Panc1 (cell line): ENCODE measurements at regions not wholly inside any gene's neighbourhood (a gene's known extent, or its start where the extent isn't known, plus 50 kb on each side); places are given as distances from the start of the nearest gene placed in this dataset.

Experiments
- ATAC-seq: fragments of 200-7000 bp; cut with Tn5 transposase; 2 replicates; pipeline ENCODE4 v1.9.1; 2020; ENCODE audit warnings: mild to moderate bottlenecking, moderate library complexity
- BruUV-seq: library from RNA; stranded (reverse); fragments of 400-500 nt; replicated peaks from 2 replicates; lab custom pipeline; 2021; lab: Mats Ljungman, UMichigan
- CTCF ChIA-PET: fragments of 300-600 bp; sonication (Branson Sonifier 250); formaldehyde crosslinking; loops from one replicate; lab custom pipeline; 2022; ENCODE audit warnings: antibody characterized with exemption; lab: Charles Lee
- POLR2A ChIA-PET: fragments of 300-600 bp; sonication (Branson Sonifier 250); formaldehyde crosslinking; loops from one replicate; lab custom pipeline; 2022; ENCODE audit warnings: antibody characterized with exemption; lab: Charles Lee
- DNase-seq: peaks from one replicate; pipeline ENCODE4 v3.0.0-alpha.2; 2010; ENCODE audit warnings: low read depth, low spot score
- H3K27ac ChIP-seq: 2 replicates; pipeline ENCODE4 v1.5.1; 2011; ENCODE audit warnings: mild to moderate bottlenecking, low read length, inconsistent platforms
- H3K27me3 ChIP-seq: fragments of 200-500 bp; sonication (Bioruptor generic); 2 replicates; pipeline ENCODE4 v1.6.0; 2014; ENCODE audit warnings: low read length, inconsistent platforms; ENCODE audit not compliant: control insufficient read depth, insufficient read depth
- H3K36me3 ChIP-seq: fragments of 200-500 bp; sonication (Bioruptor generic); 2 replicates; pipeline ENCODE4 v1.5.1; 2014; ENCODE audit warnings: inconsistent platforms, mild to moderate bottlenecking, low read length, moderate library complexity; ENCODE audit not compliant: control insufficient read depth, insufficient read depth
- H3K4me1 ChIP-seq: 2 replicates; pipeline ENCODE4 v1.5.1; 2011; ENCODE audit warnings: inconsistent platforms, mild to moderate bottlenecking, low read length, moderate library complexity; ENCODE audit not compliant: control insufficient read depth, insufficient read depth
- H3K4me3 ChIP-seq, 2 experiments: 2 replicates each; pipeline ENCODE4 v1.5.1; 2011 to 2012; ENCODE audit warnings: low read depth in 2 of 2, low read length in 2 of 2, mild to moderate bottlenecking in 2 of 2, inconsistent platforms in 1 of 2, moderate library complexity in 1 of 2
- H3K9me3 ChIP-seq: fragments of 200-500 bp; sonication (Bioruptor generic); 2 replicates; pipeline ENCODE4 v1.5.1; 2014; ENCODE audit warnings: low read depth, mild to moderate bottlenecking, inconsistent platforms, low read length, moderate library complexity; ENCODE audit not compliant: control insufficient read depth, insufficient read depth
- POLR2AphosphoS5 ChIP-seq: IDR thresholded peaks from 2 replicates; pipeline ENCODE4 v1.6.1; 2012; ENCODE audit warnings: mild to moderate bottlenecking, low read depth, low read length, moderate library complexity
- SIN3A ChIP-seq: IDR thresholded peaks from 2 replicates; pipeline ENCODE4 v1.6.1; 2012; ENCODE audit warnings: low read depth, mild to moderate bottlenecking, low read length, moderate library complexity, borderline replicate concordance; ENCODE audit not compliant: insufficient read depth
- TCF7L2 ChIP-seq: IDR thresholded peaks from 2 replicates; pipeline ENCODE4 v1.6.1; 2011; ENCODE audit warnings: mild to moderate bottlenecking, low read depth, low read length, inconsistent platforms
- in situ Hi-C: cut with HindIII; loops from 2 replicates; pipeline ENCODE4 v1.10.0; 2016; ENCODE audit warnings: low sequenced_read_pairs, low pct_unique_long_range_greater_than_20kb
- intact Hi-C: fragments of 100-400 bp; cut with micrococcal nuclease; formaldehyde crosslinking; loops from one replicate; pipeline ENCODE4 v1.10.0; 2022; ENCODE audit not compliant: unreplicated experiment
- TF ChIP-seq, protein P1 (sequence below), 2 experiments: IDR thresholded peaks; 2 replicates each; pipeline ENCODE4 v1.6.1; 2011 to 2012; ENCODE audit warnings: low read depth in 2 of 2, control low read depth in 1 of 2, low read length in 1 of 2, mild to moderate bottlenecking in 1 of 2, moderate library complexity in 1 of 2; ENCODE audit not compliant: insufficient read depth in 1 of 2
- TF ChIP-seq, protein P2 (sequence below): fragments of 450-650 bp; IDR thresholded peaks from 2 replicates; pipeline ENCODE4 v1.5.1; 2017; ENCODE audit warnings: mild to moderate bottlenecking

DNA sequence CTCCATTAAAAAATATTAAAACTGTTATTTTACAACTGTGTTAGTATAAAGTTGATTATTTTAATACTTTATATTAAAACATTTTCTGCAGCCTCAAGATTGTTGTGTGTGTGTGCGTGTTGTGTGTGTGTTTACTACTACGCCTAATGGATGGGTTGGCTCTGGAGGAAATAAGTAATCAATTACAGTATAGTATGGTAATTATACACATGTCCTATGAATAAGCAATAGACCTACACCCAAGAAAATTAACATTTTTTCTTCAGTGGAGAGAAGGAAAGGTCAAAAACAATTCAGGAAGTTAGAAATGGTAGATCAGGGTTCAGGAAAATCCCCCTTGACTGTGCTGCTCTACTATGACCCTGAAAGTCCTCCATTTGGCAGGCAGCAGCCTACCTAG lies 65.7 kb upstream of the DYRK2 start:
- CTCF ChIA-PET, result no interaction called here
- in situ Hi-C loops (no loop called here), intact Hi-C loops (no loop called here)
- BruUV-seq, result no TSS peak
- ATAC-seq, result no peak
- Histone ChIP-seq H3K4me1 (no peaks in the 10 kb centered on the region), H3K4me3 (no peak overlapping the region), H3K36me3 (no peaks in the 10 kb centered on the region), H3K27me3 (no peaks in the 10 kb centered on the region), H3K27ac (no peak overlapping the region), H3K9me3 (no peaks in the 10 kb centered on the region)
- POLR2A ChIA-PET, result no interaction called here
- TF ChIP-seq, protein P1, sequence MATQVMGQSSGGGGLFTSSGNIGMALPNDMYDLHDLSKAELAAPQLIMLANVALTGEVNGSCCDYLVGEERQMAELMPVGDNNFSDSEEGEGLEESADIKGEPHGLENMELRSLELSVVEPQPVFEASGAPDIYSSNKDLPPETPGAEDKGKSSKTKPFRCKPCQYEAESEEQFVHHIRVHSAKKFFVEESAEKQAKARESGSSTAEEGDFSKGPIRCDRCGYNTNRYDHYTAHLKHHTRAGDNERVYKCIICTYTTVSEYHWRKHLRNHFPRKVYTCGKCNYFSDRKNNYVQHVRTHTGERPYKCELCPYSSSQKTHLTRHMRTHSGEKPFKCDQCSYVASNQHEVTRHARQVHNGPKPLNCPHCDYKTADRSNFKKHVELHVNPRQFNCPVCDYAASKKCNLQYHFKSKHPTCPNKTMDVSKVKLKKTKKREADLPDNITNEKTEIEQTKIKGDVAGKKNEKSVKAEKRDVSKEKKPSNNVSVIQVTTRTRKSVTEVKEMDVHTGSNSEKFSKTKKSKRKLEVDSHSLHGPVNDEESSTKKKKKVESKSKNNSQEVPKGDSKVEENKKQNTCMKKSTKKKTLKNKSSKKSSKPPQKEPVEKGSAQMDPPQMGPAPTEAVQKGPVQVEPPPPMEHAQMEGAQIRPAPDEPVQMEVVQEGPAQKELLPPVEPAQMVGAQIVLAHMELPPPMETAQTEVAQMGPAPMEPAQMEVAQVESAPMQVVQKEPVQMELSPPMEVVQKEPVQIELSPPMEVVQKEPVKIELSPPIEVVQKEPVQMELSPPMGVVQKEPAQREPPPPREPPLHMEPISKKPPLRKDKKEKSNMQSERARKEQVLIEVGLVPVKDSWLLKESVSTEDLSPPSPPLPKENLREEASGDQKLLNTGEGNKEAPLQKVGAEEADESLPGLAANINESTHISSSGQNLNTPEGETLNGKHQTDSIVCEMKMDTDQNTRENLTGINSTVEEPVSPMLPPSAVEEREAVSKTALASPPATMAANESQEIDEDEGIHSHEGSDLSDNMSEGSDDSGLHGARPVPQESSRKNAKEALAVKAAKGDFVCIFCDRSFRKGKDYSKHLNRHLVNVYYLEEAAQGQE (IDR thresholded peaks at IDR 0.05; ENCODE audit: insufficient read depth in 1 of 2, low read depth in 2 of 2, low read length in 1 of 2), result no peak
- TF ChIP-seq TCF7L2, result no peak
- no peak for DNase-seq

DNA sequence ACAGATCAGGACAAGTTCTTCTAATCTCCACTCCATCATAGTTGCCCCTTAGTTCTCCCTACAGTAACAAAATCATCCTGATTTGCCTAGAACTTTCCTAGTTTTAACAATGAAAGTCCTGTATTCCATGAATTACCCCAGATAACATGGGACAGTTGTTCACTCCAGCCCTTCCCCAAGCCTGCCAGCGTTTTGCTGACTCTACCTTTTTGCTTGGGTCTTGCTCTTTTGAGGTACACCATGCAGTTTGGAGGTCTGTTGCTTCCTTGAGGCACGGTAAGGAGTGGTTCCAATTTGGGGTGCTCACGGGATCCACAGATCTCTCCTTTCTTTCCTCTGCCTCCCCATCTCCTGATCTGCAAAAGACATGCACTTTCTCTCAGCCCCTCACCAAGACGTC lies 61.6 kb upstream of the DYRK2 start:
- ChIA-PET CTCF (no interaction called here), POLR2A (no interaction called here)
- Histone ChIP-seq H3K9me3 (no peaks in the 10 kb centered on the region), H3K27ac (no peak overlapping the region), H3K36me3 (no peaks in the 10 kb centered on the region), H3K27me3 (no peaks in the 10 kb centered on the region), H3K4me3 (no peak overlapping the region), H3K4me1 (no peaks in the 10 kb centered on the region)
- ATAC-seq (no peak), DNase-seq (no peak)
- TF ChIP-seq TCF7L2, result no peak
- TF ChIP-seq, protein P2, sequence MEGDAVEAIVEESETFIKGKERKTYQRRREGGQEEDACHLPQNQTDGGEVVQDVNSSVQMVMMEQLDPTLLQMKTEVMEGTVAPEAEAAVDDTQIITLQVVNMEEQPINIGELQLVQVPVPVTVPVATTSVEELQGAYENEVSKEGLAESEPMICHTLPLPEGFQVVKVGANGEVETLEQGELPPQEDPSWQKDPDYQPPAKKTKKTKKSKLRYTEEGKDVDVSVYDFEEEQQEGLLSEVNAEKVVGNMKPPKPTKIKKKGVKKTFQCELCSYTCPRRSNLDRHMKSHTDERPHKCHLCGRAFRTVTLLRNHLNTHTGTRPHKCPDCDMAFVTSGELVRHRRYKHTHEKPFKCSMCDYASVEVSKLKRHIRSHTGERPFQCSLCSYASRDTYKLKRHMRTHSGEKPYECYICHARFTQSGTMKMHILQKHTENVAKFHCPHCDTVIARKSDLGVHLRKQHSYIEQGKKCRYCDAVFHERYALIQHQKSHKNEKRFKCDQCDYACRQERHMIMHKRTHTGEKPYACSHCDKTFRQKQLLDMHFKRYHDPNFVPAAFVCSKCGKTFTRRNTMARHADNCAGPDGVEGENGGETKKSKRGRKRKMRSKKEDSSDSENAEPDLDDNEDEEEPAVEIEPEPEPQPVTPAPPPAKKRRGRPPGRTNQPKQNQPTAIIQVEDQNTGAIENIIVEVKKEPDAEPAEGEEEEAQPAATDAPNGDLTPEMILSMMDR, result no peak
- no peak for TF ChIP-seq POLR2AphosphoS5
- TF ChIP-seq SIN3A, result no peak
- TF ChIP-seq, protein P1 (IDR thresholded peaks at IDR 0.05; ENCODE audit: insufficient read depth in 1 of 2, low read depth in 2 of 2, low read length in 1 of 2), result no peak
- in situ Hi-C loops (no loop called here), intact Hi-C loops (no loop called here)
- no TSS peak for BruUV-seq
